Colonic mucosa (tissue), 4 donors: ENCODE measurements at regions not wholly inside any gene's neighbourhood (a gene's known extent, or its start where the extent isn't known, plus 50 kb on each side); places are given as distances from the start of the nearest gene placed in this dataset.
A peak's percentile ranks its signal among the peaks of the same experiment; 100 is the strongest.

Experiments
- DNase-seq: peaks from one replicate; pipeline ENCODE4 v3.0.0-alpha.2; 2020
- H3K27ac ChIP-seq: fragments of 200-600 bp; one replicate; pipeline ENCODE4 v1.8.0; 2021
- H3K27me3 ChIP-seq: fragments of 200-600 bp; one replicate; pipeline ENCODE4 v1.8.0; 2021
- H3K36me3 ChIP-seq: fragments of 200-600 bp; one replicate; pipeline ENCODE4 v1.8.0; 2021
- H3K4me1 ChIP-seq: fragments of 200-600 bp; one replicate; pipeline ENCODE4 v1.8.0; 2021; ENCODE audit warnings: mild to moderate bottlenecking
- H3K4me3 ChIP-seq: fragments of 200-600 bp; one replicate; pipeline ENCODE4 v1.8.0; 2021
- H3K9ac ChIP-seq, 2 donors: one replicate each; pipeline ENCODE4 v1.7.0; 2013; ENCODE audit warnings: control low read depth in 2 of 2, low read depth in 2 of 2, low read length in 2 of 2
- H3K9me3 ChIP-seq: fragments of 200-600 bp; one replicate; pipeline ENCODE4 v1.8.0; 2021
- CTCF ChIP-seq: fragments of 200-600 bp; IDR thresholded peaks from one replicate; pipeline ENCODE4 v1.8.0; 2022; ENCODE audit warnings: antibody characterized with exemption, mild to moderate bottlenecking
- intact Hi-C: fragments of 100-400 bp; cut with DNase I; formaldehyde crosslinking; loops from one replicate; pipeline ENCODE4 v1.14.1; 2022
- donor health status: healthy.
- donor health status: DM: no; HTN: no; CAD: no.
- donor health status: DM: no; HTN: no; CAD: no.

- no peak for TF ChIP-seq CTCF
- intact Hi-C loops, result no loop called here
- Histone ChIP-seq H3K27ac (no peak overlapping the region), H3K36me3 (no peaks in the 10 kb centered on the region), H3K4me1 (no peaks in the 10 kb centered on the region), H3K9me3 (no peaks in the 10 kb centered on the region), H3K9ac (no peak overlapping the region), H3K27me3 (no peaks in the 10 kb centered on the region), H3K4me3 (no peak overlapping the region)
- DNase-seq, result no peak
Measured at GRCh38 chr3:120524171-120524923, 71.8 kb upstream of the NDUFB4 start.

DNA sequence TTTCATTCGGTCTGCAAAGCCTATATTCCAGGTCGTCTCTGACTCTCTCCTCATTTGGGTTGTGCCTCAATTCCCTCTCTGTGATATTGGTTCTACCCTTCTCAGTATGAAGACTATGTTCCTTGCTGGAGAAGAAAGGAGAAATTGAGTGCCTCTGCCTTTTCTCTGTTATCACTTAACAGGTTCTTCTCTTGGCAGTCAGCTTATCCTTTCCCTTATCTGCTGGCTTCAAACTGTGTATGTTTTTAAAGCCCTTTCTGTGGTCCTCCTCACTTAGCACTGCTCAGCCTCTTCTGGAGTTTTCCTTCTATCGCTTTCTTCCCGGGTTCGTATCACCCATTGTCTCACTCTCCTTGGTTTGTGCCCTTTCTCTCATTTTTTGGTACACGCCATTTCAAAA, 65.3 kb upstream of the FSTL1 start:
- Histone ChIP-seq H3K4me3 (no peak overlapping the region), H3K9me3 (no peaks in the 10 kb centered on the region), H3K27me3 (no peaks in the 10 kb centered on the region), H3K9ac (no peak overlapping the region), H3K36me3 (no peaks in the 10 kb centered on the region), H3K27ac (no peak overlapping the region), H3K4me1 (no peaks in the 10 kb centered on the region)
- TF ChIP-seq CTCF, result no peak
- intact Hi-C loops, result no loop called here
- no peak for DNase-seq

DNA sequence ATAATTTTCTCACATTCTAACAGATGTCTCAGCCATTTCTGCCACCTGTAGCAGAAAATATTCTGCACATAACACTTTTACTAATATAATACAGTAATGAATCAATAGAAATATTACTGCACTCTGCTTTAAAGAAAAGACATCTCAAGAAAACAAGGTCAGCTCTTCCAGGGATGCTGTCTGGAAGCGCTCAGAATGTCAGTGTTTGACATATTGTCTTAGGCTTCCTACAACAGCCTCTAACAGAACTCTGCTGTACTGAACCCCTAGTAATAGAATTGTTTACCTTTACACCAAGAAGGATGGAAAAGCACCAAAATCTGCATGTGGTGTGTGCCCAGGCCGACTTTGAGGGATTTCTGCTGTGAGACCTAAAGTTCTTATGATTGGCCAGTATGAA, 61.9 kb upstream of the FSTL1 start:
- Histone ChIP-seq H3K4me3 (no peak overlapping the region), H3K4me1 (no peaks in the 10 kb centered on the region), H3K9ac (no peak overlapping the region), H3K9me3 (no peaks in the 10 kb centered on the region), H3K27ac (no peak overlapping the region), H3K27me3 (no peaks in the 10 kb centered on the region), H3K36me3 (no peaks in the 10 kb centered on the region)
- intact Hi-C loops, result no loop called here
- DNase-seq, result no peak
- no peak for TF ChIP-seq CTCF

GRCh38 chr3:120506828-120507774, 56.3 kb upstream of the FSTL1 start:
- H3K9ac ChIP-seq, result peak overlapping the region in 1 of 2 donors; percentile 38
- intact Hi-C loops, result loop anchor here (5.0 kb wide), 1 partner anchor 90 kb away; no protein-coding TSS in a partner anchor
- no peaks in the 10 kb centered on the region for H3K4me1 ChIP-seq
- H3K4me3 ChIP-seq, result no peak overlapping the region
- no peaks in the 10 kb centered on the region for H3K36me3 ChIP-seq
- peak overlapping the region; percentile 41 for H3K27ac ChIP-seq
- no peaks in the 10 kb centered on the region for H3K9me3 ChIP-seq
- peak; percentile 64 for DNase-seq
- H3K27me3 ChIP-seq, result no peaks in the 10 kb centered on the region
- TF ChIP-seq CTCF, result peak; percentile 56

GRCh38 chr3:120506076-120506827, 55.5 kb upstream of the FSTL1 start:
- intact Hi-C loops, result loop anchor here (5.0 kb wide), 1 partner anchor 89 kb away; no protein-coding TSS in a partner anchor

More at GRCh38 chr3:120506076-120506827, 55.5 kb upstream of the FSTL1 start:
- Histone ChIP-seq H3K27me3 (no peaks in the 10 kb centered on the region), H3K9me3 (no peaks in the 10 kb centered on the region), H3K9ac (peak overlapping the region in 1 of 2 donors; percentile 38), H3K27ac (peak overlapping the region; percentile 41), H3K4me1 (no peaks in the 10 kb centered on the region), H3K4me3 (no peak overlapping the region), H3K36me3 (no peaks in the 10 kb centered on the region)
- DNase-seq, result no peak
- TF ChIP-seq CTCF, result no peak
